SW480 (cell line): ENCODE measurements at regions not wholly inside any gene's neighbourhood (a gene's known extent, or its start where the extent isn't known, plus 50 kb on each side); places are given as distances from the start of the nearest gene placed in this dataset.

ENCODE experiments used
- DNase-seq: peaks from one replicate; pipeline ENCODE4 v3.0.0-alpha.2; 2016; ENCODE audit warnings: low spot score

GRCh38 chr2:139033300-139033699 lies 253.1 kb upstream of the NXPH2 start:
- no peak for DNase-seq

- peak; percentile 17 for DNase-seq
These were observed 251.5 kb upstream of the NXPH2 start for GRCh38 chr2:139031722-139032121.

DNA sequence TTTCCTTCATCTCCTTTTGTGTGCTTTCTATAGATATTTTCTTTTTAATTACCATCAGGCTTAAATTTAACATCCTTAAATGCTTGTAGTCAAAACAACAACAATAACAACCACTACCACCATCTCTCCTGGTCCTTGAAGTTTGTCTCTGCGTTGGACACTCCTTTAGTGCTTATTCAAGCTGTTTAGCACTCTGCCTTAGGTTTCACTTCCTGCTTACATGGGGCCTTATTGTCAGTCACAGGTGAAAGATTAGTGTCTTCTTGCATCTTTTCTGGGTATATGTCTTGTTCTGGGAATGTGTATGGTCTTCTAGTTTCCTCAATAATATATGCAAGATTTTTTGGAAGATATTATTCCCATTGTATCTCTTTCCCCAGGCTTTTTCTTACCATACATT lies 240.1 kb upstream of the NXPH2 start:
- DNase-seq = no peak

DNA sequence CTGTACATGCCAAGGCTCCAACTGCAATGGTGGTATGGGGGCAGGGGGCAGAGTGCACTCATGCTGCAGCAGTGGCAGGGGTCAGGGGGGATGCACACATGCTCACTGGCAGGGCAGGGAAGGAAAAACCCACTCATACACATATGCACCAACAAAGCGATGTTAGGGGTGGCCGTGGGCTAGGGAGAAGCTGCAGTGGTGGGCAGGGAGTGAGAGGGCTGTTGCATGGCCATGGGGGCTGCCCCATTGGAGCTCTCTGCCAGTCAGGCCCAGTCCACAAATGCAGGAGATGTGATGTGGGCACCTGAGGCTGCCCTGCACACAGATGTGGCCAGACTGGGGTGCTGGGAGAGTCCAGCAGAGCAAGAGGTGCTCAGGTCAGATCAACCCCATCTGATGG lies 238.1 kb upstream of the NXPH2 start:
- DNase-seq = no peak

DNA sequence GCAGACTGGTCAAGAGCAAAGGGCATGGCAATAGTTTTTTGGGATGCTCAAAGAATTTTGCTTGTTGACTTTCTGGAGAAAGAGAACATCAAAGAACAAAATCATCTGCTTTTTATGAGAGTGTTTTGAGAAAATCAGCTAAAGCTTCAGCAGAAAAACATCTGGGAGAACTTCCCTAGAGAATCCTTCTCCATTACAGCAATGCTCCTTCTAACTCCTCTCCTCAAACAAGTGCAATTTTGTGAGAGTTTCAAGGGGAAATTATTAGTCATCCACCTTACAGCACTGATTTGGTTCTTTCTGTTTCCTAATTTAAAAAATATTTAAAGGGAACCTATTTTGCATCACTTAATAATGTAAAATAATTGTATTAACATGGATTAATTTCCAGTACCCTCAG lies 226.9 kb upstream of the NXPH2 start:
- DNase-seq = no peak

- no peak for DNase-seq
These were observed 220.1 kb upstream of the NXPH2 start for GRCh38 chr2:139000131-139000785.

DNA sequence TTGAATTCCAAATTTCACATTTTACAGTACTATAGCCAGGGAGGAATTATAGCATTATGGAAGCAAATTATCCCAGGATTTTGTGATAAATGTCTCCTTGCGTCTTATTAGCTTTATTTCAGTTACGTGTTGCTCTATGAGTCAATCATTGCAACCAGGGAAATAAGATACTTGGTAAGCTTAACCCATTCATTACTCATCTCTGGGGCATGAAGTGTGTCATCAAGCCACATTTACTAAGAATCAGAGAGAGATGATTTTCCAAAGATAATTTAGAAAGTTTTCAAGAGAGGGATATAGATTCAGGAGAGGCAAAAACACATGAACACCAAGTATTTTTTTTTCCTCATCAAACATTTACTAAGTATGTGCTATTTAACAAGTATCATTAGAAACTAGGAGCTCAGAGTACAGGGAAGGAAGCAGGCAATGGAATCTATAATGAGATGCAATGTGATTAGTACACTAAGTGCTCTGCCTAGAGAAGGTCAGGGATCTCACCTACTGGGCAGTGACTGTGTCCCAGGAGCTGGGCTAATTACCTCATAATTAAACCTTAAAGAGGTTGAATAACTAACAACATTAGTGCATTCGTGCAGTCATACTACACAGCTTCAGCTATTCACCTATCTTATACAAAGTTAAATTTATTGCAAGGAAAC lies 217.8 kb upstream of the NXPH2 start:
- no peak for DNase-seq

DNA sequence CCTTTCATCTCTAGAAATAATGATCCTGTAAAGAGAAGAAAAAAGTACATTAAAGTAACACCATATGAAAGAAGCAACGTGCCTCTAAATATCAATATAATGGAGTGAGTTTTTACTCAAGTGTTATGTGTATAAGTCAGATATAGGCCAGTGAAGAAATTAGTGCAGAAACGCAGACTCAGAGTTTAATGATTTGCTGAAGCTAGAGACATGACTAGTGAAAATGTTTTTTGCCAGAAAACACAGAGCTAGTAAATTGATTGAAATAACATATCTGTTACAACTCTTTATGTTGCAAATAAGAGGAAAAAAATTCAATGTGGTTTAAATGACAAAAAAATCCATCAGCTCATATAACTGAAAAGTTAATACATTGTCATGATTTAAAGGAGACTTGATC lies 217.2 kb upstream of the NXPH2 start:
- no peak for DNase-seq

- no peak for DNase-seq
These were observed 214.3 kb upstream of the NXPH2 start for GRCh38 chr2:138994502-138994901.

GRCh38 chr2:138985881-138986280 lies 205.7 kb upstream of the NXPH2 start:
- no peak for DNase-seq

DNA sequence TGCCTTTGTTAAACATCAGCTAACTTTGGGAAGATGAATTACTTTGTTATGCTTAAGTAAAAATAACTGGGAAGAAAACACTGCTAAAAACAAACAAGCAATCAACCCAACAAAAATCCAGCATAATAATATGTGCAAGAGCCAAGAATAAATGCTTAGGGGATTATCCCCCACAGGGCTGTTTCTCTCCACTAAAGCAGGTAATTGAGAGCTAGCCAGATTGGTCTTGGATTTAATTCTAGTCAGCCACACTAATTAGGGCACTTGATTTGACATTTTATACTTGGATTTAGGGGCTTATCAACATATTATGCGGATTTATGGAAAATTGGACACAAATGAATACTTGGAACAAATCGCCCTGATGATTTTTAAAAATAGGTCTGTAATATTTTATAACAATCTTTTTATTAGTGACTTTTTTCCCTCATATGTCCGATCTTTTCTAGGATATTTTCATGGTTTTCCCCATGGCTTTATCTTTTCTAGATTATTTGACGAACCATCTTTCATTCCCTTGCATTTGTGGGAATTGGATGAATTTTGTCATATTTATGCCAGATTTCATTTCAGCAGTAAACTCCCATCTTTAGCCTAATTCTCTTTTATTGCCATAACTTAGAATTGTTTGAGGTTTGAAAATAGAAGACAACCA lies 199.1 kb upstream of the NXPH2 start:
- DNase-seq = no peak

DNA sequence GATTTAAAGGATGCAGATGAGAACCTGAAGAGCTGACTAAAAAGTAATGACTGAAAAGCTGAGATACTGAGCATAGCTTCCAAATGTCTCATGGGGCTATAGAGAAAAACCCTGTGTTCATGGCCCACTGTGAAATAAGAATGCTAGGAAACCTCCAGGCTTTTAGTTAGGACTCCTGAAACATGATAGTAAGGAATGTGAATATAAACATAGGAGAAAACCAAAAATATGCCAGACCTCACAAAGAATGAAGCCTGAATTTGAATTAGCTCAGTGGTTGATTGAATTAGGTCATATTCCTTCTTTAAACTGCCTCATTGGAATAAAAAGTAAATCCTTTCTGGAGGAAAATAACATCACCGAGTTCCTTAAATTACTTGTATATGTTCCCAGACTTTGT lies 194.5 kb upstream of the NXPH2 start:
- no peak for DNase-seq

DNA sequence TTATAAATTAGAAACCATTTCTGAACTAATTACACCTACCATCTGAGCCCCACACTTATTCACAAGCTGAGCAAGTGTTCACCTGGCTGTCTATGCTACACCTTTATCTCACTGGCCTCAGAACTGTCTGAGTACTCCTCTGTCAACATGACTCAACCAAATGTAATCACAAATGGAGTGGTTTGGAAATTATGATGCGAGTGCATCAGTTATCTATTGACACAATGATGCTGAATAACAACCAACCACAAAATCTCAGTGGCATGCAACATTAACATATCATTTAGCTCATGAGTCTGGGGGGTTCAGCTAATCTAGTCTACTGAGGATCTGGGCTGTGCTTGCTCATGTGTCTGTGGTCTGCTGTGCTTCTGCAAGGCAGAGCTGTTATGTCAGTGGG lies 184.2 kb upstream of the NXPH2 start:
- no peak for DNase-seq

DNA sequence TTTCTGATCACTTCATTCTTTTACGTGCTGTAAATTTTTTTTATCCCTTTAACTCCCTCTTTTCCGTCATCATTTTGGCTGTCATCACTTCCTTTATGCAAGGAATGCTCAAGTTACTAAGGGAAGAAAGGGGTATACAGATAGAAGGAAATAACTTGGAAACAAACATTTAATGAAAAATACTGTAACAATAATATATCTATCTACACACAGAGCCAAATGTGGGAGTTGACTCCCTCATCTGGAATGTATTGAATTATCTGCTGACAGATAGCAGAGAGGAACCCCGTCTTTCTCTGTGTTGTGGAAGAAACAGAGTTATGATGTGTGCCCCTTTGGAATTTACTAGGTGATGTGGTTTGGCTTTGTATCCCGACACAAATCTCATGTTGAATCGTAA lies 182.5 kb upstream of the NXPH2 start:
- DNase-seq = no peak

GRCh38 chr2:138960191-138960590 lies 180.0 kb upstream of the NXPH2 start:
- DNase-seq = no peak

DNA sequence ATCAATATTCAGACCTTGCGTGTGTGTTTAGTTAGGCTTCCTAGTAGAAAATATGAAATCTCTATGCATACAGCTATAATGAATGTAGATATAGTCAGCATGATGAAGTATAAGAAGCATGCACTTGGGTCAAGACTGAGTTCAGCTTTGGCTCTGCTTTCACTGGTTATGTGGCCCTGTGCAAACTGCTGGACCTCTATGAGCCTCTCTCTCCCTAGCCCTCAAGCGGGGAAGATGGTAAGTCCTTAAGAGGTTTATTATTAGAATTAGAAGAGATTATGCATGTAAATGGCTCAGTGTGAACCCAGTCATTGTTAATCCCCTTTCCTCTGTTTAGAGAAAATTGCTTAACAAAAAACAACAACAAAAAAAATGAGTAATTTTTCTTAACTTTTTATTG lies 178.8 kb upstream of the NXPH2 start:
- no peak for DNase-seq

- no peak for DNase-seq
These were observed 175.9 kb upstream of the NXPH2 start for GRCh38 chr2:138956116-138956515.

DNA sequence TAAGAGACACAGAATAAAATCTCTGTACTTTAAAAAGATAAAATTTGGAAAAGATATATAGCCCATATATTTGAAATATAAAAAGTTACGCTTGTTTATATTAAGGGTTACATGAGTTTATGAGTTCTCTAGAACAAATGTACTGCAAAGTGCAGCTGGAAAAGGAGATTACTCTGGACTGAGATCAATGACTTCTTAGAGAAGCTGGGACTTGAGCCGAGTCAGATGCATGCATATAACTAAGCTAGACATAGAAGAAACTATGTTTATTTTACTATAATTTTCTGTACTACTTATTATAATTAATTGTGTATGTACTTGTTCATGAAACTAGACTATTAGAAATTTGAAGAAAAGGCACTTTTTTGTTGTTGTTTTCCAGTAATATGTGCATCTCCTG lies 170.3 kb upstream of the NXPH2 start:
- no peak for DNase-seq

DNA sequence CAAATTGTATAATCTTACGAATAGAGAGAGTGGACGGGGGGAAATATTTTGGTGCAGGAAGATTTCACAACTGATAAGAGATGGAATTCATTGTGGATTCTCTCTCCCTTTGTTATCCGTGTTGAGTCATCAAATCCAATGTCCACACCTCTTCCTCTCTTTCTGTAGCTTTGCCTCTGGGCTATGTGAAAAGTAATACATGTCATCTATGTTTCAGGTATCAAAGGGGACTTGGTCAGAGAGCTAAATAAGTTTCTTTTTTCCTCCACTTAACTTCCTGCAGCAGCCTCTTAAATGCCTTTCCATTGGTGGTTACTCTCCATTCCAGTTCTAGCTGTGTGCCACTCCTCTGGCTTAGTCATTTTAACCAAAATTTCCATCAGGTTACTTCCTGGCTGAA lies 169.3 kb upstream of the NXPH2 start:
- peak; percentile 79 for DNase-seq

GRCh38 chr2:138948070-138948539 lies 167.9 kb upstream of the NXPH2 start:
- peak; percentile 73 for DNase-seq

- no peak for DNase-seq
These were observed 163.3 kb upstream of the NXPH2 start for GRCh38 chr2:138943470-138943869.

GRCh38 chr2:138942466-138942865 lies 162.3 kb upstream of the NXPH2 start:
- no peak for DNase-seq
